Parathyroid adenoma (tissue), 2 donors: ENCODE measurements at regions not wholly inside any gene's neighbourhood (a gene's known extent, or its start where the extent isn't known, plus 50 kb on each side); places are given as distances from the start of the nearest gene placed in this dataset.

Source experiments
- H2AFZ ChIP-seq: fragments of 300-600 bp; sonication (generic); one replicate; pipeline ENCODE4 v1.7.0; 2017; ENCODE audit warnings: antibody characterized with exemption, mild to moderate bottlenecking
- H3K27ac ChIP-seq: fragments of 300-600 bp; sonication (generic); one replicate; pipeline ENCODE4 v1.7.0; 2017
- H3K27me3 ChIP-seq: fragments of 300-600 bp; sonication (generic); one replicate; pipeline ENCODE4 v1.7.0; 2017; ENCODE audit warnings: low read length; ENCODE audit not compliant: control insufficient read depth, insufficient read depth
- H3K36me3 ChIP-seq: fragments of 300-600 bp; sonication (generic); one replicate; pipeline ENCODE4 v1.7.0; 2017; ENCODE audit warnings: low read length; ENCODE audit not compliant: control insufficient read depth, insufficient read depth
- H3K4me1 ChIP-seq: fragments of 300-600 bp; sonication (generic); one replicate; pipeline ENCODE4 v1.7.0; 2017; ENCODE audit warnings: control low read depth
- H3K4me2 ChIP-seq: fragments of 300-600 bp; sonication (generic); one replicate; pipeline ENCODE4 v1.7.0; 2017; ENCODE audit warnings: low read length
- H3K4me3 ChIP-seq: fragments of 300-600 bp; sonication (generic); one replicate; pipeline ENCODE4 v1.7.0; 2017; ENCODE audit warnings: low read depth, low read length
- H3K79me2 ChIP-seq: fragments of 300-600 bp; sonication (generic); one replicate; pipeline ENCODE4 v1.7.0; 2017; ENCODE audit warnings: control low read depth
- H3K9ac ChIP-seq: fragments of 300-600 bp; sonication (generic); one replicate; pipeline ENCODE4 v1.7.0; 2017; ENCODE audit warnings: mild to moderate bottlenecking
- H3K9me3 ChIP-seq: fragments of 300-600 bp; sonication (generic); one replicate; pipeline ENCODE4 v1.7.0; 2017; ENCODE audit warnings: low read length; ENCODE audit not compliant: control insufficient read depth
- CTCF ChIP-seq: fragments of 300-600 bp; sonication (generic); IDR thresholded peaks from one replicate; pipeline ENCODE4 v1.7.0; 2017; ENCODE audit warnings: antibody characterized with exemption, mild to moderate bottlenecking
- donor health status: primary hyperparathyroidism.

GRCh38 chr2:133791191-133791590 lies 222.9 kb upstream of the NCKAP5 start:
- Histone ChIP-seq H3K27ac (no peak overlapping the region), H3K36me3 (no peaks in the 10 kb centered on the region), H3K9me3 (no peaks in the 10 kb centered on the region), H3K79me2 (no peaks in the 10 kb centered on the region), H2AFZ (no peak overlapping the region), H3K4me3 (no peak overlapping the region), H3K4me1 (no peaks in the 10 kb centered on the region), H3K27me3 (no peaks in the 10 kb centered on the region), H3K4me2 (no peak overlapping the region), H3K9ac (no peak overlapping the region)
- TF ChIP-seq CTCF = no peak

GRCh38 chr2:133792223-133792622 lies 224.0 kb upstream of the NCKAP5 start:
- Histone ChIP-seq H3K4me2 (no peak overlapping the region), H3K36me3 (no peaks in the 10 kb centered on the region), H3K27ac (no peak overlapping the region), H2AFZ (no peak overlapping the region), H3K4me3 (no peak overlapping the region), H3K9ac (no peak overlapping the region), H3K27me3 (no peaks in the 10 kb centered on the region), H3K79me2 (no peaks in the 10 kb centered on the region), H3K4me1 (no peaks in the 10 kb centered on the region), H3K9me3 (no peaks in the 10 kb centered on the region)
- no peak for TF ChIP-seq CTCF

GRCh38 chr2:133794114-133794513 lies 225.9 kb upstream of the NCKAP5 start:
- Histone ChIP-seq H3K4me3 (no peak overlapping the region), H3K36me3 (no peaks in the 10 kb centered on the region), H3K9ac (no peak overlapping the region), H3K4me2 (no peak overlapping the region), H2AFZ (no peak overlapping the region), H3K27me3 (no peaks in the 10 kb centered on the region), H3K79me2 (no peaks in the 10 kb centered on the region), H3K9me3 (peaks cover 2% of the 10 kb centered on the region), H3K4me1 (no peaks in the 10 kb centered on the region), H3K27ac (no peak overlapping the region)
- TF ChIP-seq CTCF = no peak

- no peak overlapping the region for H3K9ac ChIP-seq
- H3K4me2 ChIP-seq = no peak overlapping the region
- no peak overlapping the region for H3K4me3 ChIP-seq
- no peaks in the 10 kb centered on the region for H3K79me2 ChIP-seq
- no peaks in the 10 kb centered on the region for H3K27me3 ChIP-seq
- H3K4me1 ChIP-seq = no peaks in the 10 kb centered on the region
- no peak for TF ChIP-seq CTCF
- no peak overlapping the region for H2AFZ ChIP-seq
- H3K36me3 ChIP-seq = no peaks in the 10 kb centered on the region
- H3K9me3 ChIP-seq = peaks cover 2% of the 10 kb centered on the region
- no peak overlapping the region for H3K27ac ChIP-seq
Observed at GRCh38 chr2:133801946-133802345, 233.7 kb upstream of the NCKAP5 start.

GRCh38 chr2:133802409-133803039 lies 234.3 kb upstream of the NCKAP5 start:
- Histone ChIP-seq H3K4me2 (no peak overlapping the region), H3K9me3 (peaks cover 2% of the 10 kb centered on the region), H3K4me3 (no peak overlapping the region)

More at GRCh38 chr2:133802409-133803039, 234.3 kb upstream of the NCKAP5 start:
- no peak overlapping the region for H3K9ac ChIP-seq
- TF ChIP-seq CTCF = no peak
- H3K27me3 ChIP-seq = no peaks in the 10 kb centered on the region
- no peaks in the 10 kb centered on the region for H3K79me2 ChIP-seq
- H3K36me3 ChIP-seq = no peaks in the 10 kb centered on the region
- H2AFZ ChIP-seq = no peak overlapping the region
- no peak overlapping the region for H3K27ac ChIP-seq
- no peaks in the 10 kb centered on the region for H3K4me1 ChIP-seq
